NCI-H510A treated with DMSO at 0.1 percent for 48 hours (cell line): ENCODE measurements at regions not wholly inside any gene's neighbourhood (a gene's known extent, or its start where the extent isn't known, plus 50 kb on each side); places are given as distances from the start of the nearest gene placed in this dataset.

Source experiments
- DNase-seq: peaks from one replicate; lab custom pipeline; 2025; lab: John Stamatoyannopoulos, UW

DNA sequence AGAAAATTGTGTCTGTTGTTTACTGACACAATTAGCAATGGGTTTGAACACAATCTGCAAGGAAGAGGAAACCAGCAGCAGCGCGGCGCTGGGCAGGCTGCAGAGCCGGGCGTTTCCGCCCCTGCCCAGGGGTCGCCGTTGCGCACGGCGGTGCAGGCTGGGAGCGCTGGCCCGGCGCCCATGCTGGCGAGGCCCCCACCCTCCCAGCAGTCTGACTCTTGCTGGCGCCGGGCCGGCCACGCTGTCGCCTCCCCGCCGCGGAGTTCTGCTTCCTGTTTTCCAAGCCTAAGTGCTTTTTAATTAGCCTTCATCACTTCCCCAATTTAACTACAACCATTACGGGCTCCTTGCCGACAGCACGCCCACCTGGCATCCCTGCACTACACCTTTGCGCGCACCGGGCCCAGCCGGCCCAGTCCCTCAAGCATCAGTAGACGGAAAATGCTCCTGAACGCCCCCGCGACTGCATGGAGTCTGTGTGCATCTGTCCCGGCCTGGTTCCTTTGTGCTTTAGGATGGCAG is 212.1 kb downstream of the GXYLT1 start:
- DNase-seq, result peak; percentile 78

DNA sequence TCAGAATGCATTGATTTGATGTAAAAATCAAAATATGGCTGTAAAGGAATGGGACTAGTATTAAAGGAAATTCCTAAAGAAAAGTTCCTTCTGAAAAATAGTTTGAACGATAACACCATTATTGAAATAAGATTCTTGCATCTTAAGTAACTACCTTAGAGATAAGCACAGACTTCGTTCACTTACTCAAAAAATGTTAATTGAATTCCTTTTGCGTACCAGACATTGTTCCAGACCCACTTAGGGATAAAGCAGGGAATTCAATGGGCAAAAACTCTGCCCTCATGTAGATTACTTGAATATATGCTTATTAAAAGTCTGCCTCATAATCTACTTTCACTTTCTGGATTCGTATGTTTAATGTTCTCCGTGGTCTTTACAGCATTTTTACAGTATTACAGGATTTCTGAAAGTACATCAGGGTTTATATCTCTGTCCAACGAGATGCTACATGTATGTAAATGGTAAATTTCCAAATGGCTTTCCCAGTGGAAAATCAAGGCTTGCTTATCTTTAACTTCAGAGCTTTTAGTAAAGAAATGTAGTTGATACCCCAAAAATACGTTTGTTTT is 213.7 kb downstream of the GXYLT1 start:
- no peak for DNase-seq

DNA sequence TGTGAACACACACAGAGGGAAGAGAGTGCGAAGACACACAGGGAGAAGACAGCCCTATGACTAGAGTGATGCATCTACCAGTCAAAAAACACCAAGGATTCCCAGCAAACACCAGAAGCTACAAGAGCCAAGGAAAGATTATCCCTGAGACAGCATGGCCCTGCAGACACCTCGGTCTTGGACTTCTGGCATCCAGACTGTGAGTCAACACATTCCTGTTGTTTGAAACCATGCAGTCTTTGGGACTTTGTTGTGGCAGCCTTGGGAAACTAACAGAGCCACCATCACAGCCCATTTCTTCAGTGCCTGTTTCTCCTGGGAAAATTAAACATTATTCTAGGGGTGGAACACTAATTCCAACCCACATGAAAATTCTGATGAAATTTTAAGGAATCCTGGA is 220.6 kb downstream of the GXYLT1 start:
- no peak for DNase-seq

DNA sequence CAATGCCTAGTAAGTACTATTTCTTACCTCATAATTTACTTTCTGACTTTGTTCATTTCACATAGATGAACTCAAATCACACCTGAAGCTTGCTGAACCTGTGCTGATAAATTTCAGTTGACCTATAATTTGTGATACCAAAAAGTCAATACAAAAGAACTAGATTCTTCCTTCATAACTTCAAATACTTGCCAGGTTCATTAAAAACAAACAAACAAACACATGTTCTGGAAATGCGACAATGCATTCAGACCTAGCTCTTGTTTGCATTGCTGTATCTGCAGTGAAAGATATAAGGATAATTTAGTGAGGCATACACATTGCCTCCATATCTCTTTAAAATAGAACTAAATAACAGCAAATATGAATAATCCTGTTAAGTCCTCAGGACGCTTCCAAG is 221.3 kb downstream of the GXYLT1 start:
- DNase-seq, result no peak

DNA sequence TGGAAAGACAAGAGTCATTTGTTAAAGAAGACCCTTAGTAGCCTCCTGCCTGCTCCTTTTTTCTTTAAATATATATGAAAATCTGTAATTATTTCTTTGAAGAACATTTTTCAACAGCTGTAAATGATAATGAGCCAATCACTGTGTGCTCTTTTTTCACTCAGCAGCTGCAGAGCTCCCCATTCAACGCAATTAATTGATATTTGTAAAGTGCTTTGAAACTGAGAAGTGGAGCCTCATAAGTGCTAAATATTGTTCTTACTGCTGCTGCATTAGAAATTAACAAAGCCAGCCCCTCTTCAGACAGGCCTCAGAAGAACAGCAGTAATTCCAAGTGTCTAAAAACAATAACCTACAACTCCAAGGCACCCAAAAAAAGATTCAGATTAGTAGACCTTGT is 224.3 kb downstream of the GXYLT1 start:
- DNase-seq, result peak; percentile 62

DNA sequence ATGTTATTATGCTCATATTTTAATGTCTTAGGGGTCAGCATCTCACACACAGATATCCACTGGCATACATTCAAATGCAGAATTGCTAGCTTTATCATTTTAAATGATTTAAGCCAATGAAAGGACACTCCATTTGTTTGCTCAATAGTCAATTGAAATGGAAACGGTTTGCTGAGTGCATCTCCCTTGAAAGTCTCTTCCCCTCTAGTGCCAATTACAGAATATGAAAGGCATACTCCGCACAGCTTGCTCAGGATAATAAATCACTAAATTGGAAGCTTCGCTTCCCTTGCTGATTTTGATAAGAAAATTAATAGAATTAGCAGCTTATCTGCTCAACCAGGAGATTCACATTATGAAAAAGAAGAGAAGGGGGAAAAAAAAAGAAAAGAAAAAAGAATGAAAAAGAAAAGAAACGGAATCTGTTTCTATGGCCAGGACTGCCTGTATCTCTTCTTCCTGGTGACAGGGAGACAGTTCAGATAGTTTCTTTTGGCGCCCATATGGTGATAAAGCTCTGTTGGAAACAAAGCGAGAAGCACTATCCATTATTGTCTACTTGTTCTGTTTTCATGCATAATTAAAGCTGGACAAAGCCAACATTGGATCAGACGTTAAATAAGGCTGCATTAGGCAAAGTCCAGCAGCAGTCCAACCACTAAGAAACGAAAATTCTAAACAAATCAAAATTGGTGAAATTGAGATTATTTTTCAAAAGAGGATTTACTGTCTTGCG is 225.0 kb downstream of the GXYLT1 start:
- peak; percentile 85 for DNase-seq

DNA sequence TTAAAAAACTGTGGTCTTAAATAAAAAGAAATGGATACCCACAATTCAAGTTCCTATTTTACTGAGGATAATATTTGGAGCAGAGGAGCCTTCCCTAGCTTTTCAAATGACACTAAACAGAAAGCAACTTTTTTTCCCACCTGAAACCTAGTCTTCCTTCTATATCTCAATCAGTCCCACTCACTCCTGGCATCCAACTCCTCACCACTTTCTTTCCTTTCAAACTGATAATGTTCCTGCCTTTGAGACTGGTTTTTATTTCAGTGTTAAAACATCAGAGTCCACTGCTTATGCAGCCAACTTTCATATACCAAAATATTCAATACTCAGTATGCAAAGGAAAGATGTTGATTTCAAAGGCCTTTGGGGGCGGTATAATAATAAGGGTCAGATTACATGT is 225.6 kb downstream of the GXYLT1 start:
- DNase-seq, result no peak

DNA sequence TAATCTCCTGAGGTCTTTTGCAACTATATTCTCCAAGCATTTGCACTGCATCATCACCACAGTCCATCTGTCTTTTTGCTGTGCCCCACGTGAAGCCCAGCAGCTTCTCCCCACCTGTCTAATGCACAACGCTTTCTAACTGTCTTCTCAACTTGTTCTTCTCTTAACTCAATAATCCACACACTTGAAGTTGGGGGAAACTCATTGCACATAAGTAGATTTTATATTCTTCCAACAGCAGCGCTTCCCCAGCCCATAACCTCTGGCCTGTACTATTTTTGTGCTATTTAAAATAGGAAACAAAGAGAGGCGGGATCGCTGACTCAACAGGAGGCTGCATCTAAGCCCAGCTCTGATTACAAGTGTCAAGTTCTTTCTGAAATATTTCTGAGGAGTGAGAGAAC is 226.7 kb downstream of the GXYLT1 start:
- peak; percentile 62 for DNase-seq

DNA sequence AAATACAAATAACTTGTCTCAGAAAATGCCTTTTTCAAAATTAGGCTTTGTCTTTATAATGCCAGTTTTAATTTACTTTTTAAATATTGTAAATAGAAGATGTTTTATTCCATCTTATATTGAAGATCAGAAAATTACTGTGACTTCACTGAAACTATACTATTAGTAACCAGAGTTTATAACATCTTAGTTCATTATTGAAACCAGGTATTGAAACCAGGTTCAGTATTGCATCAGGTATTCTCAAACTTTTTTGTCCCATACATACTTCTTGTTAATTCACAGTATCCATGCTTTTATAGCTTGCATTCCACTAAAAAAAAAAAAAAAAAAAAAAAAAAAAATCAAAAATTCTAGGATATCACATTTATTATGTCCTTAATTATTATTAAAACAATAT is 227.5 kb downstream of the GXYLT1 start:
- no peak for DNase-seq

DNA sequence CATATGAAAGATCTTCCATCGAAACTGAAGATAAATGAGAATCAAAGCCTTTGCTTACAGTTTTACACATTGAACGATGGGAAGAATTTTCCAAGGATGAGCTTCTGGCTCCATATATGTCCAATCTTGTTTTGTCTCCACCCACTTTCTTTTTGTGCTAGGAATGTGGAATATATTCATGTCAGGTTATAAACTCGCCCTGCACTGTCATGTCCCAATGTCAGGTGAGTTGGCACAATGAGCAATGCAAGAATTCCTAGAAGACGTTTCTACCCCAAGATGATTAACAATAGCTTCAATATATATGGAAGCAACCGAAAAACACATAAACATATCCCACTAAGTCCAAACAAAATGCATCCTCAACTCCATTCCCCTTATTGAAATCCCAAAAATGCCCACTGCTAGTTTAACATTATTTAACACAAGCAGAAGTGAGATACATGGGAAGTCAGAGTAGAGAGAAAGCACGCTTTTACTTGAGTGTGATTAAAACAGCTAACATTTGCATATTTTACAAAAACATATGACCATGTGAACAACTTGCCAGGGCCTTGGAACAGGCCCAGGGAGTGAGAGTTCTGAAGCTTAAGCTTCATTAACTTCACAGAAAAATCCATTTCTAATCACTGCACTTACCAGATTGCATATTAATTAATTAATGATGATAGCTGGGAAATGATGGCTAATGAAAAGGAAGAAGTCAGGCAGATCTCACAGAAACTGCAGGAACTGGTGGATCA is 233.9 kb downstream of the GXYLT1 start:
- DNase-seq, result no peak

DNA sequence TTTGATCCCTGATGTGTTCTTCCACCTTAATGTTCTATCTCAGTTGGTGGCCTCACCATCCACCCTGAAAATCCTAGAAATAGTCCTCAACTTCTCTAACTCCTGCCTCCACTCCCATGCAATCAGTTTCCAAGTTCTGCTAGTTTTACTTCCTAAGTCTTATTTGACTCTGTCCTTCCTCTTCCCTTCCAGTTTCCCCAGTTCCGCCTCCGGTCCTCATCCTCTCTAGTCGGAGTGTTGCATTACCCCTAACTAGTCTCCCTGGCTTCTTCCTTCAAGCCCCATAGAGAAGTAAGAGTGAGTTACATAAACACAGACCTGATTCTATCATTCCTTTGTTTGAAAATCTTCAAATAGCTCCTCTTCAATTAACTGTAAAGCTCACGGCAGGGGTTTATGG is 236.5 kb downstream of the GXYLT1 start:
- DNase-seq, result no peak

DNA sequence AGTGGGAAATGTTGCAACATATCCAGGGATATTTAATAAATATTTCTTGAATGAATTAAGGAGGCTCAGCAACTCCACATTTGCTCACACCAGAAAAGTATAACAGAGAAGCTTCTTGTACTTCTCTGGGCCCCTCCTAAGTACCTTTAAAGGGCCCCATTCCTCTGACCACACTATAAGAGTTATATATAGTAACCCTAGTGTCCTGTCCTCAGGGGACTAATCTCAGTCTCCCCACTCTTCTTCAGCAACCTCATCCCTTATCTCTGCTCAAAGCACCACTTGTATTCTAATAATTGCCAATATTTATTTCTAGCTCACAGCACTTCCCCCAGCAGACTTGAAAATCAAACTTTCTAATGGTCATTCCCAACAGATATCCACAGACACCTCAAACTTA is 237.1 kb downstream of the GXYLT1 start:
- DNase-seq, result no peak

DNA sequence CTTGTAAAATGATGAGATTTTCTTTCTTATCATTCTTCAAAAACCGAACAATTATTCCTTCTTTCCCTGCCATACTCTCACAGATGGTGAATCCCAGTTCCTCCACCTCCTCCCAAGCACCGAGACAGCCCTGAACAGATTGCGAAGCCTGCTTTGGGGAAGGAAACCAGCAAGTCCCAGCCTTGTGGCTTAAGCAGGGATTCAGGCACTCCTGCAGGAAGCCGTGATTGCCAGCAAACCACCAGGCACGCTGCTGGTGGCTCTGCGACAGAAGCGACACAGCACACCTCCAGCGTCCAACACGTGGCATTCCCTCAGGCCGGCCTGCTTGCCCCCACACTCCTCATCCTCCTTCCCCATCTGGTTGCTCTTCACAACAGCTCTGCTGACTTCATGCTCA is 237.7 kb downstream of the GXYLT1 start:
- DNase-seq, result no peak

DNA sequence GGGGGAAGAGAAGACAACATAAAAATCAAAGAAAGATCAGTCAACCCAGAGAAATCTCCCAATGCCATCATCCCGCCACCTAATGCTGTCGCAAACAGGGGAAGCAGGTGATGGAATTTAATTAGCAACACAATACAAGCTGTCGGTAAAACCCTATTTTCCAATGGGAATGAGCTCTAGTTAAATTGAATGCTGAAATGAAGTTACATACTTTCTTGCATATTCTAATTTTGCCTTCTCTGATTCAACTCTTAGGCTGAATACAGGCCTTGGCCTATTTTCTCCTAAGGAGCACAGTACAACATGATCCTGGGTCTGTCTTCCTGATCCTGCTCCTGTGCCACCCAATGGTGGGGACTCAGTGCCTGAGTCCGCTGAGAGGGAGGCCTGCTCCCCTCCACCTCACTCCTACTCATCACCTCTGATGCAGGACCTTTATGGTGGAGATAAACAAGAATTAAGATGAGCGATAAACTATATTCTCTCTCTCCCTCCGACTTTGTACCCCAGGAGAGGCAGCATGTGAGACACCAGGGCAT is 238.8 kb downstream of the GXYLT1 start:
- no peak for DNase-seq

DNA sequence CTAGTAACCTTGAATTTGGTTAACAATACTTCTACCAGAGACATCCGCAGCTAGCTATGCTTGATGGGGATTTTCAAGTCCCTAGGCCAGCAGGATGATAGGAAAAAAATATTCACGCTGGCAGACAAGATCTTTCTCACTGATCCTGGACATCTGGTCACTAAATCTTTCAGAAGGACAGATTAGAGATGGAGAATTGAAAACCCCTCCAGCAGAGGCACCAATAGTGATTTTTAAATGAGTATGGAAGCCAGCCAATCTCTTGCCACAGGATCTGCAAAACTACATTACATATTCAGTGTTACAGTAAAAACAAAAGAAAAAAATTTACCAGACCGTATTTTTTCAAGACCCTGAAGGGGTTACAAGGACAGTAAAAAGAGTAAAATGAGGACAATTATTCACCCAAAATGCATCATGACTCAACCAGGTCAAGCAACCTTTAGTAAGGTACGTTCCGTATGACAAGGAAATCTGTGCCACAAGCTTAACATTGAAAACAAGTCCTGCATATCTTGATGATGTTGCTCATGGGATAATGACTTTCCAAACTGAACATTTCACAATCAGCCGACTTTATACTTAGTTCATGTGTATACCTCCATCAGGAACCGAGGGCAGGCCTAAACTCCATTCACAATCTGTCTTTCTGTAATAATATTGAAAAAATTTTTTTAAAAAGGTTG is 239.5 kb downstream of the GXYLT1 start:
- no peak for DNase-seq

DNA sequence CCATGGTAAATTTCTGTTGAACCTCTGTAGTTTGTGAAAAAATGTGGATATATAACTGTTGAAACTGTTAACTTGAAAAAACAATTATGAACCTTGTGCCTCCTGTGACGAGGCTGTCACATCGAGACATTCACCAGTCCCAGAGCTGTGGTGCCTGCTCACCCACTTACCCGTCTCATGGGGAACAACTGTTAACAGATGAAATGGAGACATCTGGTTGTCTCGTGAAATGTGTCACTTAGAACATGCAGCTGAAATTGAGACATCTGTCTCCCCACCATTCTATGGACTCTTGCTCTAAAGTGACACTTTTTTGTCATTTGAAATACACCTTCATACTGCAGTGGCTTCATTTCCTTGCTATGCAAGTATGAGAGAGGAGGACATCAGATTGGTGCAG is 240.6 kb downstream of the GXYLT1 start:
- DNase-seq, result no peak

DNA sequence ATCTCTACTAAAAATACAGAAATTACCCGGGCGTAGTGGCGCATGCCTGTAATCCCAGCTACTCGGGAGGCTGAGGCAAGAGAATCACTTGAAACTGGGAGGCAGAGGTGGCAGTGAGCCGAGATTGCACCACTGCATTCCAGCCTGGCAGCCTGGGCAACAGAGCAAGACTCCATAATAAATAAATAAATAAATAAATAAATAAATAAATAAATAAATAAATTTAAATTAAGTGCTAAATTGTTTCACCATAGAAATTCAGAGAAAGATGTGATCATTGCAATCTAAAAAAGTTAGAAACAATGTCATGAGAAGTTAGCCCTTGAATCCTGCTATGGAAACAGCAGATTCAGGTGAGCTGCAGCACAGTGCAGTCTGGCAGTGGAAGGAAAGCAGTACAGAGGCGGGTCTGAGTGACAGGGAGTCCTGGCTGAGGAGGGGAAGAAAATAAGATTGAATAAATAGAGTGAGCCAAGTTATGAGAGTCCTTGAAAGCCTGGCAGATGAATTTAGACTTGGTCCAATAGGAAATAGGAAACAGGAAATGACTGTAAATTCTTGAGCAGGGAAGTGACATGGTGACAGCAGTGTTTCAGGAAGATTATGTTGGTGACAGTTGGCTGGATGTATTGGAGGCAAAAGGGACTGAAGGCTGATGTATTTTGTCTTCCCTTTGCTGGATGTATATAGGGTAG is 241.5 kb downstream of the GXYLT1 start:
- DNase-seq, result no peak

DNA sequence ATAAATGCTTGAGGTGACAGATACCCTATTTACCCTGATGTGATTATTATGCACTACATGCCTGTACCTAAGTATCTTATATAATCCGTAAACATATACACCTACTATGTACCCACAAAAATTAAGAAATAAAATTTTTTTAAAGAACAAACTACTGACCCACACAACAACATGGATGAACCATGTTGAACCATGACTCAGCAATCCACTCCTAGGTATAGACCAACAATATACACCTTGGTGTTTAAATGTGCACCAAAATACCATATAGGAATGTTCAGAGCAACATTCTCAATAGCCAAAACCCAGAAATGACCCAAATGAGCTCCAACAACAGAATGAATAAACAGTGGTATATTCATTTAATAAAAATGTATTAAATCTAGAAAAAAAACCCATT is 245.1 kb downstream of the GXYLT1 start:
- no peak for DNase-seq

DNA sequence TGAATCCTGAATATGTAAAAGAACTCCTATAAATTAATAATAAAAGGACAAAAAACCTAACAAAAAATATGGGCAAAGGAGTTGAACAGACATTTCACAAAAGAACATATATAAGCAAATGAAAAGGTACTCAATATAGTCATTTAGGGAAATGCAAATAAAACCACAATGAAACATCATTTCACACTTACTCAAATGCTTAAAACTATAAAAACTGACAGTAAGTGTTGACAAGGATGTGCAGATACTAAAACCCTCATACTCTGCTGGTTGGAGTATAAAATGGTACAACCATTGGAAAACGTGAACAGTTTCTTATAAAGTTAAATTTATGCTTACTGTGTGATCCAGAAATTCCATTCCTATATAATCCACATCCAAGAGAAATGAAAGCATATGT is 247.1 kb downstream of the GXYLT1 start:
- no peak for DNase-seq

DNA sequence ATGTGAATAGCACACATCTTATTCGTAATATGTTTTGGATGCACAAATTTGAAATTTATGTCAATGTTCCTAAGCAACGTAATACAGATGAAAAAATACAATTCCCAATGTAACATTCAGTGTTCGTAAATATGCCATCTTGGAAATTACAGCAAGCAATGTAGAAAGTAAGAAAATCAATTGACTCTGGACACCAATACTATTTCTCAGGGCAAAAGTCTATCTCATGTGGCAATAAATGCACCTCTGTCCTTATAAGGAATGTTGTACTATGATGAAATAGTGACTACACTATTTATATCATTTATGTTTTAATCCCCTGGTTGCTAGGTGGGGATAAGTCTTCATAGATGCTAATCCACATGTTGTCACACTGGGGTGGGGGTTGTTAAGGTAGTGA is 251.2 kb downstream of the GXYLT1 start:
- DNase-seq, result no peak

DNA sequence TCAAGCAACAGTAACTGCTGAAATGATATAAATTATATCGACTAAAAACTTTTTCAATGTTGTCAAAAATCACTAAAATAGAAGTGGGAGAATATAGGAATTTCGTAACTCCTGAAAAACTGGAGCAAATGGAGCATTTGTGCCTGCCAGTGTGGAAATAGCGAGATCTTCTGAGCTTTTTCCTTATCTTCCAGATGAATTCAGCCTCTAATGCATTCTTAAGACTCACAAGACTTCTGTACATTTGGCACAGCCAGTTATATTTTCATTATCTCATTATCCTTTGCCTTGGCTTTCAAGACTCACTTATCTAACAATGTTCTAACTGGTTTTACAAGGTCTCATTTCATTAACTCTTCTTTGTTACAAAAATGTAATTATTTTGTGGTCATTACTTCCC is 252.4 kb downstream of the GXYLT1 start:
- DNase-seq, result no peak

DNA sequence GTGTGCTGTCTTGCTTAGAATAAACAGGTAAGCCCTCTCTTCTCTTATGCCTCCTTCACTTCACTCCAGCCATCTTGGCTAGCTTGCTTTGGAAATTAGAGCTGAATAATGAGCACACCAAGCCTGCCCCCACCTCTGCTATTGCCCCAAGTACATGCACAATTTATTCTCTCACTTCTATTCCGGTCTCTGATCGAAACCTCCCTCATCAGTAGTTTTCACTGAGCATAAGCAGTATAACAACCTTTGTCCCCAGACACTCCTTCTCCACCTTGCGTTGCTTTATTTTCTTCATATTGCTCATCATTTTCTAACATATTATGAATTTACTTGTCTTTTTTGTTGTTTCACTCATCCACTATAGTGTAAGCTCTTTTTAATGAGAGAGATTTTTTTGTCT is 253.4 kb downstream of the GXYLT1 start:
- no peak for DNase-seq
